ENCODE measurements at regions not wholly inside any gene's neighbourhood (a gene's known extent, or its start where the extent isn't known, plus 50 kb on each side); places are given as distances from the start of the nearest gene placed in this dataset.

DNA sequence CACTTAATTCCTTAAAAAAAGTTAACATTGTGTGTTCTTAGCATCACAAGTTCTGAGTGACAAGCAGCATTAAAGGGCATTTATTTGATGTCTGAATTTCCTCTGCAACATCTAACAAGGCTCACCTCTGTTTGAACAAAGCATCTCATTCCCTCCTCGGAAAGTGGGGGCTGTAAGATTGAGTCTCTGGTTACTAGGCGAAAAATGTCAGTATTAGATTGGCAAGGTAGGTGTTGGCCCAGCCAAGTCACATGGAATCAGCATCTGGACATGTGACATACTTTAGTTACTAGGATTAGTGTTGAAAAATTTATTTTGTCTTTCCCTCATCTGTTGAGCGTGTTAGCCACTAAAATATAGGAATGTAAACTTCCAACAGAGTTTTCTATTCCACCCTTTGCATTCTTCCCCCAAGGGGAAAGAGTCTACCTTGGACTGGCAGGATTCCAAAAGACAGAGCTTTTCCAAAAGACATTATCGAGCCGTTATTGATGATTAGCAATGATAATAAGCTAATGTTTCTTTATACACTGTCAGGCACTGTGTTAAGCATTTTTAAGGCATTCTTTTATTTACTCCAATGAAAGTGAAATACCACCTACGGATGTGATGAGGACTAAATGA lies 194.9 kb upstream of the BTG1 start:
- no peak overlapping the region for H3K9ac ChIP-seq (ENCODE audit: low read length)
- CTCF ChIA-PET = no interaction called here
- H3K79me2 ChIP-seq (ENCODE audit: low read length) = no peaks in the 10 kb centered on the region
- H3K4me2 ChIP-seq (ENCODE audit: low read length) = no peak overlapping the region
- no TSS peak for BruUV-seq (replicated peaks)
- no peaks in the 10 kb centered on the region for H3K27me3 ChIP-seq (ENCODE audit: low read length)
- POLR2A ChIA-PET (ENCODE audit: unreplicated experiment) = no interaction called here
- H3K9me2 ChIP-seq (replicated peaks; ENCODE audit: low read length) = no peaks in the 10 kb centered on the region
- intact Hi-C loops (cut with micrococcal nuclease) = no loop called here
- H4K20me1 ChIP-seq (ENCODE audit: low read length) = no peaks in the 10 kb centered on the region
- H3K9me3 ChIP-seq (ENCODE audit: low read length) = no peaks in the 10 kb centered on the region
- no peak overlapping the region for H3K4me3 ChIP-seq (ENCODE audit: low read length)
- DNase-seq = no peak
- H2AFZ ChIP-seq (ENCODE audit: low read length) = no peak overlapping the region
- no peak for ATAC-seq
- H3K4me1 ChIP-seq (ENCODE audit: insufficient read depth, low read length) = peaks cover 7% of the 10 kb centered on the region; the same call in 1 of the 2 replicates
- no peaks in the 10 kb centered on the region for H3K36me3 ChIP-seq (ENCODE audit: low read depth, low read length)
- TF ChIP-seq EZH2phosphoT487 (IDR thresholded peaks at IDR 0.05; ENCODE audit: borderline replicate concordance, low read length) (no peak), EZH2 (IDR thresholded peaks at IDR 0.05; ENCODE audit: low read length, unreplicated experiment) (no peak)
- TF ChIP-seq, protein P1, sequence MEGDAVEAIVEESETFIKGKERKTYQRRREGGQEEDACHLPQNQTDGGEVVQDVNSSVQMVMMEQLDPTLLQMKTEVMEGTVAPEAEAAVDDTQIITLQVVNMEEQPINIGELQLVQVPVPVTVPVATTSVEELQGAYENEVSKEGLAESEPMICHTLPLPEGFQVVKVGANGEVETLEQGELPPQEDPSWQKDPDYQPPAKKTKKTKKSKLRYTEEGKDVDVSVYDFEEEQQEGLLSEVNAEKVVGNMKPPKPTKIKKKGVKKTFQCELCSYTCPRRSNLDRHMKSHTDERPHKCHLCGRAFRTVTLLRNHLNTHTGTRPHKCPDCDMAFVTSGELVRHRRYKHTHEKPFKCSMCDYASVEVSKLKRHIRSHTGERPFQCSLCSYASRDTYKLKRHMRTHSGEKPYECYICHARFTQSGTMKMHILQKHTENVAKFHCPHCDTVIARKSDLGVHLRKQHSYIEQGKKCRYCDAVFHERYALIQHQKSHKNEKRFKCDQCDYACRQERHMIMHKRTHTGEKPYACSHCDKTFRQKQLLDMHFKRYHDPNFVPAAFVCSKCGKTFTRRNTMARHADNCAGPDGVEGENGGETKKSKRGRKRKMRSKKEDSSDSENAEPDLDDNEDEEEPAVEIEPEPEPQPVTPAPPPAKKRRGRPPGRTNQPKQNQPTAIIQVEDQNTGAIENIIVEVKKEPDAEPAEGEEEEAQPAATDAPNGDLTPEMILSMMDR (conservative IDR thresholded peaks at IDR 0.05; ENCODE audit: low read depth, low read length) = no peak
- no peak overlapping the region for H3K27ac ChIP-seq (ENCODE audit: low read length)
- no peaks in the 10 kb centered on the region for H3F3A ChIP-seq (ENCODE audit: low read length, unreplicated experiment)

DNA sequence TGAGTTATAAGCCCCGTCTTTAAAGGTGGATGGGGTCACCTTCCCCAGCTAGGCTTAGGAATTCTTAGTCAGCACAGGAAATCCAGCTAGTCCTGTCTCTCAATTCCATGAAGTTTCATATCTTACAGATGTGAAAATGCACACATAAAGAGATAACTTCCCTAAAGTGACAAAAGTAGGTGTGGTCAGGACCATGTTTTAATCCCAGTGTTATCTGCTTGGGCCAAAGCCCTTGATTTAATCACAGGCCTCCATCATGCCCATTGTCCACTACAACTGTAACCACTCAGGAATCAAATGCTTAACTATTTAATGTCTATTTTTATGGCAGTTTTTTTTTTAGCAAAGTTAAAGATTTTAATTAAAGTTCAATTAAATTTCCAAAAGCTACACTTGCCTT lies 194.4 kb upstream of the BTG1 start:
- H3K79me2 ChIP-seq (ENCODE audit: low read length) = no peaks in the 10 kb centered on the region
- no peak overlapping the region for H2AFZ ChIP-seq (ENCODE audit: low read length)
- H3K27me3 ChIP-seq (ENCODE audit: low read length) = no peaks in the 10 kb centered on the region
- no peaks in the 10 kb centered on the region for H3K9me3 ChIP-seq (ENCODE audit: low read length)
- H3K9ac ChIP-seq (ENCODE audit: low read length) = no peak overlapping the region
- POLR2A ChIA-PET (ENCODE audit: unreplicated experiment) = no interaction called here
- ATAC-seq (no peak), DNase-seq (no peak)
- no peak for TF ChIP-seq EZH2phosphoT487 (IDR thresholded peaks at IDR 0.05; ENCODE audit: borderline replicate concordance, low read length)
- TF ChIP-seq EZH2 (IDR thresholded peaks at IDR 0.05; ENCODE audit: low read length, unreplicated experiment) = no peak
- TF ChIP-seq, protein P1 (conservative IDR thresholded peaks at IDR 0.05; ENCODE audit: low read depth, low read length) = no peak
- H3F3A ChIP-seq (ENCODE audit: low read length, unreplicated experiment) = no peaks in the 10 kb centered on the region
- no peaks in the 10 kb centered on the region for H3K36me3 ChIP-seq (ENCODE audit: low read depth, low read length)
- no peak overlapping the region for H3K4me3 ChIP-seq (ENCODE audit: low read length)
- no peak overlapping the region for H3K4me2 ChIP-seq (ENCODE audit: low read length)
- H3K4me1 ChIP-seq (ENCODE audit: insufficient read depth, low read length) = peaks cover 7% of the 10 kb centered on the region; the same call in 1 of the 2 replicates
- no peaks in the 10 kb centered on the region for H3K9me2 ChIP-seq (replicated peaks; ENCODE audit: low read length)
- H3K27ac ChIP-seq (ENCODE audit: low read length) = no peak overlapping the region
- CTCF ChIA-PET = no interaction called here
- BruUV-seq (replicated peaks) = no TSS peak
- H4K20me1 ChIP-seq (ENCODE audit: low read length) = no peaks in the 10 kb centered on the region
- intact Hi-C loops (cut with micrococcal nuclease) = no loop called here

DNA sequence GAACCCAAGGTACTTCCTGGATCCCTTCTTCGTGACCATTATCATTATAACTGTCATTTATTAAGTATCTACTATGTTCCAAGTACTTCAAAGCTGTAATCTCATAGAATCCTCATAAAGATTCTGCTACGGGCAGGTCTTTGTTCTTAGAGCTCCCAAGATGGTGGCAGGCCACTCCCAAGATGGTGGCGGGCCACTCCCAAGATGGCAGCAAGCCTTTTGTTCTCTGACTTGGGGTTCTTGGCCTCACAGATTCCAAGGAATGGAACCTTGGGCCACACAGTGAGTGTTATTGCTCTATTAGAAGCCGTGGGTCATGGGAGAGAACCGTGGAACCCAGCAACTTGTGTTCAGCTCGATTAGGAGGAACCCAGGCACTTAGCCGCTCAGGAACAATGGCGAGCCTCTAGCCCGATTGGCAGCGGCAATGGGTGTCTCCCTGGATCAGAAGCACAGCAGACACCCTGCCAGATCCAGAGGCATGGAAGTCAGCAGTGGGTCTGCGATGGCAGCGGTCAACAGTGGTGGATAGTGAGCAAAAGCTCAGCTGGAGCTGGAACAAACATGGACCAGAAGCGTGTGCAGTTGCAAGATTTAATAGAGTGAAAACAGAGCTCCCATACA lies 193.7 kb upstream of the BTG1 start:
- Histone ChIP-seq H4K20me1 (ENCODE audit: low read length) (no peaks in the 10 kb centered on the region), H3K4me2 (ENCODE audit: low read length) (no peak overlapping the region), H3K36me3 (ENCODE audit: low read depth, low read length) (no peaks in the 10 kb centered on the region), H3K27me3 (ENCODE audit: low read length) (no peaks in the 10 kb centered on the region), H3F3A (ENCODE audit: low read length, unreplicated experiment) (no peaks in the 10 kb centered on the region), H2AFZ (ENCODE audit: low read length) (no peak overlapping the region), H3K9me3 (ENCODE audit: low read length) (no peaks in the 10 kb centered on the region), H3K79me2 (ENCODE audit: low read length) (no peaks in the 10 kb centered on the region), H3K4me1 (ENCODE audit: insufficient read depth, low read length) (peaks cover 7% of the 10 kb centered on the region; the same call in 1 of the 2 replicates), H3K9me2 (replicated peaks; ENCODE audit: low read length) (no peaks in the 10 kb centered on the region), H3K4me3 (ENCODE audit: low read length) (no peak overlapping the region), H3K9ac (ENCODE audit: low read length) (no peak overlapping the region), H3K27ac (ENCODE audit: low read length) (no peak overlapping the region)
- CTCF ChIA-PET = no interaction called here
- ATAC-seq = no peak
- intact Hi-C loops (cut with micrococcal nuclease) = no loop called here
- POLR2A ChIA-PET (ENCODE audit: unreplicated experiment) = no interaction called here
- DNase-seq = no peak
- BruUV-seq (replicated peaks) = no TSS peak
- TF ChIP-seq EZH2phosphoT487 (IDR thresholded peaks at IDR 0.05; ENCODE audit: borderline replicate concordance, low read length) = no peak
- TF ChIP-seq, protein P1 (conservative IDR thresholded peaks at IDR 0.05; ENCODE audit: low read depth, low read length) = no peak
- TF ChIP-seq EZH2 (IDR thresholded peaks at IDR 0.05; ENCODE audit: low read length, unreplicated experiment) = no peak
